ENCODE measurements at regions not wholly inside any gene's neighbourhood (a gene's known extent, or its start where the extent isn't known, plus 50 kb on each side); places are given as distances from the start of the nearest gene placed in this dataset.

GRCh38 chrX:106243376-106243775 is 75.3 kb downstream of the PWWP3B start (continued):
- TF ChIP-seq, protein P1, sequence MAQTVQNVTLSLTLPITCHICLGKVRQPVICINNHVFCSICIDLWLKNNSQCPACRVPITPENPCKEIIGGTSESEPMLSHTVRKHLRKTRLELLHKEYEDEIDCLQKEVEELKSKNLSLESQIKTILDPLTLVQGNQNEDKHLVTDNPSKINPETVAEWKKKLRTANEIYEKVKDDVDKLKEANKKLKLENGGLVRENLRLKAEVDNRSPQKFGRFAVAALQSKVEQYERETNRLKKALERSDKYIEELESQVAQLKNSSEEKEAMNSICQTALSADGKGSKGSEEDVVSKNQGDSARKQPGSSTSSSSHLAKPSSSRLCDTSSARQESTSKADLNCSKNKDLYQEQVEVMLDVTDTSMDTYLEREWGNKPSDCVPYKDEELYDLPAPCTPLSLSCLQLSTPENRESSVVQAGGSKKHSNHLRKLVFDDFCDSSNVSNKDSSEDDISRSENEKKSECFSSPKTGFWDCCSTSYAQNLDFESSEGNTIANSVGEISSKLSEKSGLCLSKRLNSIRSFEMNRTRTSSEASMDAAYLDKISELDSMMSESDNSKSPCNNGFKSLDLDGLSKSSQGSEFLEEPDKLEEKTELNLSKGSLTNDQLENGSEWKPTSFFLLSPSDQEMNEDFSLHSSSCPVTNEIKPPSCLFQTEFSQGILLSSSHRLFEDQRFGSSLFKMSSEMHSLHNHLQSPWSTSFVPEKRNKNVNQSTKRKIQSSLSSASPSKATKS (CRISPR knock-in tag; IDR thresholded peaks at IDR 0.05): no peak
- TF ChIP-seq MYNN (CRISPR knock-in tag; IDR thresholded peaks at IDR 0.05; ENCODE audit: low read depth) (no peak), DMTF1 (CRISPR knock-in tag; IDR thresholded peaks at IDR 0.05) (no peak)

DNA sequence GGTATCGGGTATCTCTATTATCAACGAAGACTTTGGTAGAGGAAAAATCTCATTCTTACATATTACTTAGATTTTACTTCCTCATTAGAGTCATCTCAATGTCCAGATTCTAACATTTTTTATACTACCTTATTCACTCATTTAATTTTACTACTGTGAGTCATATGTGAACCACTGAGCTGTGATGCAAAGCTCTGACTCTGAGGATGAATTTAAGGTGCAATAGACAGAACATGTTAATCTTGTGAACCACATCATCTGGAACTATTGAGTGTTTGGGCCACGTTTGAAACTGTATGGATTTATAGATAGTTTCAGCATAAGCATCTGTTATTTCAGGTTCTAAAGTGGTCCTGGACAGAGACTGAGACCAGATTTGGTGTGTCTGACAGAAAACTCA is 78.4 kb downstream of the PWWP3B start:
- H3K36me3 ChIP-seq (replicated peaks in 1 of 2; ENCODE audit: control insufficient read depth in 1 of 2, insufficient read depth in 2 of 2, low read length in 2 of 2): no peaks in the 10 kb centered on the region
- intact Hi-C loops (cut with micrococcal nuclease; ENCODE audit: unreplicated experiment) (no loop called here), in situ Hi-C loops (cut with HindIII; ENCODE audit: extremely low pct_ligation_motif_present, low pct_unique_long_range_greater_than_20kb) (no loop called here)
- H3K4me3 ChIP-seq (replicated peaks in 1 of 3; ENCODE audit: insufficient read depth in 1 of 3, low read depth in 2 of 3, low read length in 3 of 3): no peak overlapping the region
- H3K9me3 ChIP-seq (ENCODE audit: low read length): no peaks in the 10 kb centered on the region
- no peak for TF ChIP-seq TAF1 (CRISPR knock-in tag; IDR thresholded peaks at IDR 0.05)
- no peak for TF ChIP-seq NFRKB (IDR thresholded peaks at IDR 0.05)
- TF ChIP-seq AKAP8 (CRISPR knock-in tag; IDR thresholded peaks at IDR 0.05): no peak
- TF ChIP-seq, protein P2, sequence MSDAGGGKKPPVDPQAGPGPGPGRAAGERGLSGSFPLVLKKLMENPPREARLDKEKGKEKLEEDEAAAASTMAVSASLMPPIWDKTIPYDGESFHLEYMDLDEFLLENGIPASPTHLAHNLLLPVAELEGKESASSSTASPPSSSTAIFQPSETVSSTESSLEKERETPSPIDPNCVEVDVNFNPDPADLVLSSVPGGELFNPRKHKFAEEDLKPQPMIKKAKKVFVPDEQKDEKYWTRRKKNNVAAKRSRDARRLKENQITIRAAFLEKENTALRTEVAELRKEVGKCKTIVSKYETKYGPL (CRISPR knock-in tag; IDR thresholded peaks at IDR 0.05): no peak
- H3K4me2 ChIP-seq (ENCODE audit: low read depth, low read length): no peak overlapping the region
- ChIA-PET CTCF (ENCODE audit: low intra/inter-chr PET ratio, low total read pairs) (no interaction called here), POLR2A (no interaction called here)
- no peak for ATAC-seq
- BruUV-seq (replicated peaks): no TSS peak
- DNase-seq (ENCODE audit: low spot score): no peak
- no peaks in the 10 kb centered on the region for H3K79me2 ChIP-seq (ENCODE audit: insufficient read depth, low read length)
- H3K27me3 ChIP-seq (ENCODE audit: control insufficient read depth in 1 of 2, insufficient read depth in 2 of 2, low read length in 2 of 2): no peaks in the 10 kb centered on the region
- 44% methylated on average over 2 of the region's 3 CpGs for WGBS (ENCODE audit: low lambda C conversion rate)
- H3K9ac ChIP-seq (ENCODE audit: insufficient read depth, low read depth, low read length): no peak overlapping the region
- no peak for FAIRE-seq
- H4K20me1 ChIP-seq (ENCODE audit: insufficient read depth, low read length): no peaks in the 10 kb centered on the region
- H2AFZ ChIP-seq (ENCODE audit: low read length): no peak overlapping the region
- H3K27ac ChIP-seq (ENCODE audit: extremely low read length, insufficient read depth, low read length): no peak overlapping the region
- no peaks in the 10 kb centered on the region for H3K4me1 ChIP-seq (ENCODE audit: insufficient read depth, low read length)

All from HepG2 (cell line).